Transverse colon (tissue), 4 donors: ENCODE measurements at regions not wholly inside any gene's neighbourhood (a gene's known extent, or its start where the extent isn't known, plus 50 kb on each side); places are given as distances from the start of the nearest gene placed in this dataset.

Source experiments
- DNase-seq: peaks from one replicate; pipeline ENCODE4 v3.0.0-alpha.2; 2019
- H3K27ac ChIP-seq, 4 donors: fragments of 200-600 bp; sonication (generic); 2 replicates each; pipeline ENCODE4 v1.5.1; 2016 to 2018; ENCODE audit warnings: inconsistent platforms in 4 of 4
- H3K27me3 ChIP-seq: fragments of 200-600 bp; sonication (generic); 2 replicates; pipeline ENCODE4 v1.5.1; 2017; ENCODE audit warnings: inconsistent platforms
- H3K36me3 ChIP-seq, 4 donors: fragments of 200-600 bp; sonication (generic); 2 replicates each; pipeline ENCODE4 v1.5.1; 2017 to 2019; ENCODE audit warnings: inconsistent platforms in 4 of 4
- H3K4me1 ChIP-seq, 4 donors: fragments of 200-600 bp; sonication (generic); 2 replicates each; pipeline ENCODE4 v1.5.1; 2017 to 2020; ENCODE audit warnings: inconsistent platforms in 4 of 4
- H3K4me3 ChIP-seq, 4 donors: fragments of 200-600 bp; sonication (generic); 1 replicate in 1 of 4; 2 replicates in 3 of 4; pipeline versions ENCODE4 v1.5.1 to v1.6.1; 2017 to 2019; ENCODE audit warnings: inconsistent platforms in 4 of 4
- H3K9me3 ChIP-seq, 2 donors: fragments of 200-600 bp; sonication (generic); 2 replicates each; pipeline ENCODE4 v1.5.1; 2017 to 2019; ENCODE audit warnings: inconsistent platforms in 2 of 2
- EP300 ChIP-seq: sonication (generic); formaldehyde crosslinking; IDR thresholded peaks from one replicate; pipeline ENCODE4 v1.6.1; 2017; ENCODE audit warnings: antibody characterized with exemption, low read depth
- POLR2A ChIP-seq: fragments of 450-650 bp; IDR thresholded peaks from one replicate; pipeline ENCODE4 v1.6.1; 2016; ENCODE audit warnings: antibody characterized with exemption, mild to moderate bottlenecking, moderate library complexity
- POLR2AphosphoS5 ChIP-seq, 3 donors: sonication (generic); formaldehyde crosslinking; IDR thresholded peaks; one replicate each; pipeline ENCODE4 v1.6.1; 2016; ENCODE audit warnings: antibody characterized with exemption in 3 of 3
- WGBS, 2 donors: methylation state at CpG; one replicate each; pipeline ENCODE4 v1.1.5; 2018; ENCODE audit warnings: low coverage in 1 of 2; 5-methylcytosine and 5-hydroxymethylcytosine counted together
- in situ Hi-C, 4 donors: fragments of 200-750 bp; cut with MboI; loops; one replicate each; pipeline versions ENCODE4 v1.15.0 to v1.15.1; 2017; ENCODE audit warnings: low sequenced_read_pairs in 3 of 4, low pct_ligation_motif_present in 1 of 4, low pct_unique_long_range_greater_than_20kb in 1 of 4
- intact Hi-C: fragments of 100-400 bp; cut with DNase I; formaldehyde crosslinking; loops from one replicate; pipeline ENCODE4 v1.15.1; 2023; ENCODE audit warnings: low total_unique reads
- TF ChIP-seq, protein P1 (sequence below), 5 experiments: fragments of 200-600 bp in 3 of 5; fragments of 450-650 bp in 2 of 5; sonication (generic) in 3 of 5; IDR thresholded peaks; 1 replicate in 2 of 5; 2 replicates in 3 of 5; pipeline ENCODE4 v1.5.1; 2016 to 2017; ENCODE audit warnings: antibody characterized with exemption in 5 of 5, inconsistent platforms in 3 of 5, mild to moderate bottlenecking in 2 of 5, moderate library complexity in 1 of 5

DNA sequence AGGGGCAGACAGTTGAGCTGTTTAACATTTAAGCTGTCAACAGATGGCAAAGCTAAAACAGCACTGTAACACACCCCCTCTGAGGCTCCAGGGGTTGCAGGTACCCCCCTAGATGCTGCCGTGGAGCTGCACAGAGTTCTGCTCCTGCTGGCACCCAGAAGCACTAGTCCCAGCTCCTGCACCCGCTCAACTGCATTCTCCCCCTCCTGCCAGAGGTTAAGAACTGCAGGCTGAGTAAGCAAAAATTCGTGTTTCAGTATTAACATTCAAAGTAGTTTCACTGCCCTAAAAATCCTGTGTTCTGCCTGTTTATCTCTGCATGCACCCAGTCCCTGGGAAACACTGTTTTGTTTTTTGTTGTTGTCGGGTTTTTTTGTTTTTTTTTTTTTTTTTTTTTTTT lies 790.8 kb upstream of the KCND2 start:
- in situ Hi-C loops (no loop called here), intact Hi-C loops (no loop called here)
- peaks cover 0 to 4% of the 10 kb centered on the region in 2 donors for H3K9me3 ChIP-seq

DNA sequence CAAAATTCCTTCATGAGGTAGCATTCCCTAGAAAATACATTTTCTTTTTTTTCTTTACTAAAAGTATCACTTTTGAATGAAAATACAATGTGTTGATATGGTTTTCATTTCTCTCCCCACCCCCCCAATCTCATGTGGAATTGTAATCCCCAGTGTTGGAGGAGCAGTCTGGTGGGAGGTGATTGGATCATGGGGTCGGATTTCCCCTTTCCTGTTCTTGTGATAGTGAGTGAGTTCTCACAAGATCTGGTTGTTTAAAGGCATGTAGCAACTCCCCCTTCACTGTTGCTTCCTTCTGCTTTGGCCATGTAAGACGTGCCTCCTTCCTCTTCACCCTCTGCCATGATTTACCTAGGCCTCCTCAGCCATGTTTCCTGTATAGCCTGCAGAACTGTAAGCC lies 790.3 kb upstream of the KCND2 start:
- Histone ChIP-seq H3K27ac (no peak overlapping the region), H3K4me1 (no peaks in the 10 kb centered on the region), H3K36me3 (no peaks in the 10 kb centered on the region), H3K27me3 (no peaks in the 10 kb centered on the region), H3K4me3 (no peak overlapping the region), H3K9me3 (peaks cover 0 to 4% of the 10 kb centered on the region in 2 donors)
- WGBS, 2 donors = 50 to 64% methylated on average over 2 of the region's 2 CpGs
- no peak for DNase-seq
- in situ Hi-C loops (no loop called here), intact Hi-C loops (no loop called here)
- no peak for TF ChIP-seq POLR2A
- no peak for TF ChIP-seq POLR2AphosphoS5 (IDR thresholded peaks at IDR 0.05)
- TF ChIP-seq, protein P1, sequence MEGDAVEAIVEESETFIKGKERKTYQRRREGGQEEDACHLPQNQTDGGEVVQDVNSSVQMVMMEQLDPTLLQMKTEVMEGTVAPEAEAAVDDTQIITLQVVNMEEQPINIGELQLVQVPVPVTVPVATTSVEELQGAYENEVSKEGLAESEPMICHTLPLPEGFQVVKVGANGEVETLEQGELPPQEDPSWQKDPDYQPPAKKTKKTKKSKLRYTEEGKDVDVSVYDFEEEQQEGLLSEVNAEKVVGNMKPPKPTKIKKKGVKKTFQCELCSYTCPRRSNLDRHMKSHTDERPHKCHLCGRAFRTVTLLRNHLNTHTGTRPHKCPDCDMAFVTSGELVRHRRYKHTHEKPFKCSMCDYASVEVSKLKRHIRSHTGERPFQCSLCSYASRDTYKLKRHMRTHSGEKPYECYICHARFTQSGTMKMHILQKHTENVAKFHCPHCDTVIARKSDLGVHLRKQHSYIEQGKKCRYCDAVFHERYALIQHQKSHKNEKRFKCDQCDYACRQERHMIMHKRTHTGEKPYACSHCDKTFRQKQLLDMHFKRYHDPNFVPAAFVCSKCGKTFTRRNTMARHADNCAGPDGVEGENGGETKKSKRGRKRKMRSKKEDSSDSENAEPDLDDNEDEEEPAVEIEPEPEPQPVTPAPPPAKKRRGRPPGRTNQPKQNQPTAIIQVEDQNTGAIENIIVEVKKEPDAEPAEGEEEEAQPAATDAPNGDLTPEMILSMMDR (IDR thresholded peaks at IDR 0.05) = no peak
- TF ChIP-seq EP300 = no peak

More for the DNA sequence above, 790.8 kb upstream of the KCND2 start:
- H3K27me3 ChIP-seq = no peaks in the 10 kb centered on the region
- 18 to 21% methylated on average over 2 to 4 of the region's 4 CpGs for WGBS, 2 donors
- H3K4me1 ChIP-seq = no peaks in the 10 kb centered on the region
- DNase-seq = no peak
- no peaks in the 10 kb centered on the region for H3K36me3 ChIP-seq
- H3K27ac ChIP-seq = no peak overlapping the region
- TF ChIP-seq EP300 (no peak), POLR2A (no peak), POLR2AphosphoS5 (IDR thresholded peaks at IDR 0.05) (no peak)
- TF ChIP-seq, protein P1 (IDR thresholded peaks at IDR 0.05) = no peak
- H3K4me3 ChIP-seq = no peak overlapping the region

DNA sequence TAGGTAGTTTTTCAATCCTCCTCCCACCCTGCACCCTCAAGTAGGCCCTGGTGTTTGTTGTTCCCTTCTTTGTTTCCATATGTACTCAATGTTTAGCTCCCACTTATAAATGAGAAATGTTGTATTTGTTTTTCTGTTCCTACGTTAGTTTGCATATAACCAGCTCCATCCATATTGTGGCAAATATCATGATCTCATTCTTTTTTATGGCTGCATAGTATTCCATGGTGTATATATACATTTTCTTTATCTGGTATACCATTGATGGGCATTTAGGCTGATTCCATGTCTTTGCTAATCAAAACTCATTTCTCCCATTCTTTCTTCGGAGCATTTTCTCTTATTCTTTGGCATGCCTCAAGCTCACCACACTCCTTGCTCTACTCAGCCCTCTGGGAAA lies 789.6 kb upstream of the KCND2 start:
- DNase-seq = no peak
- no peak overlapping the region for H3K27ac ChIP-seq
- in situ Hi-C loops = no loop called here
- H3K9me3 ChIP-seq = peaks cover 0 to 4% of the 10 kb centered on the region in 2 donors
- no peaks in the 10 kb centered on the region for H3K4me1 ChIP-seq
- H3K36me3 ChIP-seq = no peaks in the 10 kb centered on the region
- TF ChIP-seq EP300 (no peak), POLR2A (no peak), POLR2AphosphoS5 (IDR thresholded peaks at IDR 0.05) (no peak)
- TF ChIP-seq, protein P1 (IDR thresholded peaks at IDR 0.05) = no peak
- H3K27me3 ChIP-seq = no peaks in the 10 kb centered on the region
- intact Hi-C loops = no loop called here
- no peak overlapping the region for H3K4me3 ChIP-seq
- 83 to 92% methylated on average over 2 of the region's 2 CpGs for WGBS, 2 donors

DNA sequence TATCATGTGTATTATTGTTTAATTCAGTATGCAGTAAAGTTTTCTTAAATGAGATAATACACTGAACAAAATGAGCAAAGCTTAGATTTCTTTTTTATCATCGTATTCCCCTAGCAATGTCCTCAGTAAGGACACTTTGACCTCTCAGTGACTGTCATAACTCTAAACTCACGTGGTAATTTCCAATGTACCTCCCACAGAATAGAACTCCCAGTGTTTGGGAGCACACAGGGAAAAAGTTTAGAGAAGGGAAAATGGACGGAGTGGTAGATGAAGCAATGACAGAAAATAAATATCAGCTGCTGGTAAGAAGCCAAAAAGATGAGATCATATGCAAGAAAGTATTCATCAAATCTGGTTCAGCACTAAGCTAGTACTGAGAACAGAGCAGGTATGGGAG lies 758.6 kb upstream of the KCND2 start:
- Histone ChIP-seq H3K4me3 (no peak overlapping the region), H3K27me3 (no peaks in the 10 kb centered on the region), H3K27ac (no peak overlapping the region), H3K4me1 (no peaks in the 10 kb centered on the region), H3K9me3 (peaks cover 0 to 4% of the 10 kb centered on the region in 2 donors), H3K36me3 (no peaks in the 10 kb centered on the region)
- intact Hi-C loops (no loop called here), in situ Hi-C loops (no loop called here)
- DNase-seq = no peak
- TF ChIP-seq EP300 (no peak), POLR2A (no peak), POLR2AphosphoS5 (IDR thresholded peaks at IDR 0.05) (no peak)
- TF ChIP-seq, protein P1 (IDR thresholded peaks at IDR 0.05) = no peak
- 35 to 37% methylated on average over 3 of the region's 3 CpGs for WGBS, 2 donors
